Spinal cord (tissue), 9 donors: ENCODE measurements at regions not wholly inside any gene's neighbourhood (a gene's known extent, or its start where the extent isn't known, plus 50 kb on each side); places are given as distances from the start of the nearest gene placed in this dataset.

Experiments
- DNase-seq, 6 donors: peaks; one replicate each; pipeline versions ENCODE4 v3.0.0 to v3.0.0-alpha.2; 2013 to 2015; ENCODE audit warnings: low spot score in 6 of 6, low read depth in 4 of 6
- H3K27ac ChIP-seq: one replicate; pipeline ENCODE4 v1.5.1; 2013; ENCODE audit warnings: low read depth, low read length, control low read depth
- H3K27me3 ChIP-seq: one replicate; pipeline ENCODE4 v1.6.1; 2013; ENCODE audit warnings: low read length; ENCODE audit not compliant: control insufficient read depth, insufficient read depth
- H3K36me3 ChIP-seq: one replicate; pipeline ENCODE4 v1.6.1; 2013; ENCODE audit warnings: low read length; ENCODE audit not compliant: control insufficient read depth, insufficient read depth
- H3K4me1 ChIP-seq: one replicate; pipeline ENCODE4 v1.6.1; 2013; ENCODE audit warnings: low read length; ENCODE audit not compliant: control insufficient read depth, insufficient read depth
- H3K4me3 ChIP-seq: one replicate; pipeline ENCODE4 v1.5.1; 2013; ENCODE audit warnings: low read depth, low read length, control low read depth
- H3K9me3 ChIP-seq: one replicate; pipeline ENCODE4 v1.6.1; 2013; ENCODE audit warnings: low read length; ENCODE audit not compliant: control insufficient read depth, insufficient read depth
- WGBS: methylation state at CpG from one replicate; pipeline ENCODE4 v1.1.5; 2013; ENCODE audit warnings: missing lambda C conversion rate; ENCODE audit not compliant: insufficient coverage; 5-methylcytosine and 5-hydroxymethylcytosine counted together
- donor health status: healthy.

GRCh38 chr18:78803104-78803503 lies 176.5 kb upstream of the SALL3 start:
- Histone ChIP-seq H3K4me1 (peaks cover 5% of the 10 kb centered on the region), H3K4me3 (no peak overlapping the region), H3K36me3 (no peaks in the 10 kb centered on the region), H3K9me3 (no peaks in the 10 kb centered on the region), H3K27me3 (no peaks in the 10 kb centered on the region), H3K27ac (no peak overlapping the region)
- WGBS, result 88% methylated on average over 9 of the region's 9 CpGs
- DNase-seq, result no peak

GRCh38 chr18:78804206-78805030 lies 175.2 kb upstream of the SALL3 start:
- Histone ChIP-seq H3K36me3 (no peaks in the 10 kb centered on the region), H3K9me3 (no peaks in the 10 kb centered on the region), H3K27me3 (no peaks in the 10 kb centered on the region), H3K27ac (no peak overlapping the region), H3K4me3 (no peak overlapping the region), H3K4me1 (no peaks in the 10 kb centered on the region)
- no peak for DNase-seq
- WGBS, result 96% methylated on average over 20 of the region's 26 CpGs

GRCh38 chr18:78805840-78806239 lies 173.8 kb upstream of the SALL3 start:
- Histone ChIP-seq H3K27me3 (no peaks in the 10 kb centered on the region), H3K27ac (no peak overlapping the region), H3K4me3 (no peak overlapping the region), H3K9me3 (no peaks in the 10 kb centered on the region), H3K4me1 (no peaks in the 10 kb centered on the region), H3K36me3 (no peaks in the 10 kb centered on the region)
- WGBS, result 80% methylated on average over 2 of the region's 8 CpGs
- DNase-seq, result no peak

GRCh38 chr18:78807668-78808067 lies 171.9 kb upstream of the SALL3 start:
- Histone ChIP-seq H3K27ac (no peak overlapping the region), H3K4me1 (no peaks in the 10 kb centered on the region), H3K4me3 (no peak overlapping the region), H3K27me3 (peaks cover 5% of the 10 kb centered on the region), H3K9me3 (no peaks in the 10 kb centered on the region), H3K36me3 (no peaks in the 10 kb centered on the region)
- DNase-seq, result no peak
- 95% methylated on average over 2 of the region's 5 CpGs for WGBS

- WGBS, result 98% methylated on average over 13 of the region's 13 CpGs
- DNase-seq, result no peak
- no peaks in the 10 kb centered on the region for H3K9me3 ChIP-seq
- H3K4me3 ChIP-seq, result no peak overlapping the region
- H3K27me3 ChIP-seq, result peaks cover 18% of the 10 kb centered on the region
- no peak overlapping the region for H3K27ac ChIP-seq
- H3K4me1 ChIP-seq, result peaks cover 13% of the 10 kb centered on the region
- H3K36me3 ChIP-seq, result no peaks in the 10 kb centered on the region
These were observed 169.8 kb upstream of the SALL3 start for GRCh38 chr18:78809845-78810244.

GRCh38 chr18:78810706-78811105 lies 168.9 kb upstream of the SALL3 start:
- 96% methylated on average over 18 of the region's 18 CpGs for WGBS
- DNase-seq, result no peak
- Histone ChIP-seq H3K27ac (no peak overlapping the region), H3K27me3 (peaks cover 18% of the 10 kb centered on the region), H3K4me1 (peaks cover 13% of the 10 kb centered on the region), H3K9me3 (no peaks in the 10 kb centered on the region), H3K36me3 (no peaks in the 10 kb centered on the region), H3K4me3 (no peak overlapping the region)

- Histone ChIP-seq H3K9me3 (no peaks in the 10 kb centered on the region), H3K27ac (no peak overlapping the region), H3K4me3 (no peak overlapping the region), H3K4me1 (peaks cover 13% of the 10 kb centered on the region), H3K27me3 (peaks cover 19% of the 10 kb centered on the region), H3K36me3 (no peaks in the 10 kb centered on the region)
- DNase-seq, result no peak
- WGBS, result 49% methylated on average over 7 of the region's 9 CpGs
These were observed 167.6 kb upstream of the SALL3 start for GRCh38 chr18:78812067-78812466.

GRCh38 chr18:78813156-78813555 lies 166.5 kb upstream of the SALL3 start:
- peaks cover 19% of the 10 kb centered on the region for H3K27me3 ChIP-seq
- WGBS, result 75% methylated on average over 18 of the region's 18 CpGs

GRCh38 chr18:78813936-78814710 lies 165.5 kb upstream of the SALL3 start:
- 59% methylated on average over 19 of the region's 24 CpGs for WGBS
- H3K27me3 ChIP-seq, result peaks cover 19% of the 10 kb centered on the region
- DNase-seq, result no peak
- no peaks in the 10 kb centered on the region for H3K9me3 ChIP-seq
- peaks cover 13% of the 10 kb centered on the region for H3K4me1 ChIP-seq
- no peak overlapping the region for H3K27ac ChIP-seq
- no peaks in the 10 kb centered on the region for H3K36me3 ChIP-seq
- no peak overlapping the region for H3K4me3 ChIP-seq

More at GRCh38 chr18:78813156-78813555, 166.5 kb upstream of the SALL3 start:
- no peak for DNase-seq
- Histone ChIP-seq H3K36me3 (no peaks in the 10 kb centered on the region), H3K9me3 (no peaks in the 10 kb centered on the region), H3K4me3 (no peak overlapping the region), H3K4me1 (peaks cover 13% of the 10 kb centered on the region), H3K27ac (no peak overlapping the region)
